ENCODE measurements at regions not wholly inside any gene's neighbourhood (a gene's known extent, or its start where the extent isn't known, plus 50 kb on each side); places are given as distances from the start of the nearest gene placed in this dataset.

DNA sequence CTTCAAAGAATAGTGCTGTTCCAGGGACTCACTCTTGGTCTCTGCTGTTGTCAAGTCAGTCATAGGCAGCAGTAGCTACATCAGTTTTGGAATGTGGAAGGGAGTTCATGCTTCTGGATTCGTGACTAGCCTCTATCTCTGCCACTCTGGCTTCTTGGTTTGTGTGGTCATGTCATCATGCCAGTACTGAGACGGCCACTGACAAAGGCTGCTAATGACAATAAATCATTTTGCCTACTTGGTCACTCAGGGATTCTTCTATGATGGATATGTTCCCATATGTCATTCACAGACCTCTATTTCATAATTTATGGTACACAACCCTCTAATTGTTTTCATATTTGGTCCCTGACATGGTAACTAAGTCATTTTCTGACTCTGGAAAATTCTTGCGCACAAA lies 450.8 kb upstream of the BOD1L1 start:
- no peak for TF ChIP-seq POLR2AphosphoS5 (IDR thresholded peaks at IDR 0.05)
- no peak for TF ChIP-seq CTCF (IDR thresholded peaks at IDR 0.05)
